ENCODE measurements at regions not wholly inside any gene's neighbourhood (a gene's known extent, or its start where the extent isn't known, plus 50 kb on each side); places are given as distances from the start of the nearest gene placed in this dataset.

DNA sequence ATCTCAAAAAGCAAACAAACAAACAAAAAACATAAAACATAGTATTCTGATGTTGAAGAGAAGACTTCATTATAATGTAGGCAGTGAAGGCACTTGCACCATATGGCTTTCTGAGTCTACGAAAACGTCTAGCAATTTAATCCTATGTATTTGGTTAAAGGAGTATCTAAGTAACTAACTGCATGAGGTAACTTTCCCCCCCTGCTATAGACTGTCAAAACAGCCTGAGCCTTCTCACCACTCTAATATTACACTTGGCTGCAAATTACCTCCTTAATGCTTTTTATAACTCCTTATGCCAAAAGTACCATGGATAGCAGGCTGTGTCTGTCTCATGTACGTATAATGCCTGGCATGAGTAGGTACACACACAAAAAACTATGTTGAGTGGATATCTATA, 607.6 kb upstream of the FLRT2 start:
- TF ChIP-seq CTCF (conservative IDR thresholded peaks at IDR 0.05; ENCODE audit: low read length) (no peak), EZH2phosphoT487 (IDR thresholded peaks at IDR 0.05; ENCODE audit: borderline replicate concordance, low read depth, low read length) (no peak)

Measured in OCI-LY7 (cell line).